ENCODE measurements at regions not wholly inside any gene's neighbourhood (a gene's known extent, or its start where the extent isn't known, plus 50 kb on each side); places are given as distances from the start of the nearest gene placed in this dataset.

DNA sequence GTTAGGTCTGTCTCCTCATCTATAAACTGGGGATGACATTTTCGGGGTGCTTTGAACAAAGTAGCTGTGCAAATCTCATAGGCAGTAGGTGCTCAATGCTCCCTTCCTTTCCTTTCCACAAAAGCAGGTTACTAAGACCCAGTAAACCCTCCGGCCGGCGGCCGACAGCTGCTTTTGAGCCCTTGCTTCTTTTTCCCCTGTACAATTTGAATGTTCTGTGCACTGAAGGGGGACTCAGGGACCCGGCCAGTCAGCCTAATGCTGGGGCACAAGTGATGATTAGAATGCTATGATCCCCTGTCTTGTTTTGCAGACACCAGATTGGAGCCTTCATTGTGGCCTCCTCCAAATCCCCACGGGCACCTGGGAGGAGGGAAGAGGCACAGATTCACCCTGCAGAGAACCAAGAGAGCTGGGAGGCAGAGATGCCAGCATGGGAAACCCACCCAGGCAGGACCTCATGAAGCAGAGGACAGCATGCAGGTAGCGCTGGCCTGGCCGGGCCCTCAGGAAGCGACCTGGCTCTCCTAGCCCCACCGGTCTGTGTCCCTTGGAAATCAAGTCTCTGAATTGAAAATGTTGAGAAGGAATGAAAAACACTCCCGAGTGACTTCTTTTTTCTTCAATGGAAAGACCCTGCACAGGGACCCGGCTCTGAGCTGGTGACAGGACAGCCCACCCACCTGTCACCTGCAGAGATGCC is 128.6 kb upstream of the HDAC4 start:
- DNase-seq (ENCODE audit: low spot score): no peak
- intact Hi-C loops (cut with micrococcal nuclease): no loop called here
- H3K4me3 Mint-ChIP-seq: no peak overlapping the region
- no peaks in the 10 kb centered on the region for H3K4me1 Mint-ChIP-seq (ENCODE audit: low read depth)
- peaks cover 2% of the 10 kb centered on the region for H3K27me3 Mint-ChIP-seq (ENCODE audit: insufficient read depth)
- no peaks in the 10 kb centered on the region for H3K36me3 Mint-ChIP-seq (ENCODE audit: low read depth)
- no peak overlapping the region for H3K27ac Mint-ChIP-seq
- H3K9me3 Mint-ChIP-seq: no peaks in the 10 kb centered on the region

- H3K4me3 Mint-ChIP-seq: no peak overlapping the region
Observed at GRCh38 chr2:239528883-239529282, 128.1 kb upstream of the HDAC4 start.

DNA sequence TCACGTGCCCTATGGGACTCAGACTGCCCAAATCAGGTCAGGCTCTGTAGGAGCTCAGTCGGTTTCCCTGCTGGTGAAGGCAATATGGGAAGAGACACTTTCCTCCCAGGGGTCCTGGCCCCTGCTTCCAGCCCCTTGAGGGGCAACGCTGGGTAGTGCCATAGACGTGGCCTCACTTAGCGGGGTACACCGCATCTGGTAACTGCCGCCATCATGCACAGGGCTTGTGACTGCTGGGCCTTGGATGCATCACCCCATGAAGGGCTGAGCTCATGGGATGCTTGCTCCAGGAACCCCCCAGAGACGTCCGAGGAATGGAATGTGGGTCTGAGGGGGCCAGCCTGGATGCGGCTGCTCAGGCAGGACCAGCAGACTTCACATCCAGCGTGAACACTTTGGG is 127.3 kb upstream of the HDAC4 start:
- DNase-seq (ENCODE audit: low spot score): no peak
- intact Hi-C loops (cut with micrococcal nuclease): no loop called here
- Mint-ChIP-seq H3K27ac (no peak overlapping the region), H3K4me1 (ENCODE audit: low read depth) (no peaks in the 10 kb centered on the region), H3K4me3 (no peak overlapping the region), H3K36me3 (ENCODE audit: low read depth) (no peaks in the 10 kb centered on the region), H3K27me3 (ENCODE audit: insufficient read depth) (peaks cover 3% of the 10 kb centered on the region), H3K9me3 (no peaks in the 10 kb centered on the region)

More at GRCh38 chr2:239528883-239529282, 128.1 kb upstream of the HDAC4 start:
- Mint-ChIP-seq H3K4me1 (ENCODE audit: low read depth) (no peaks in the 10 kb centered on the region), H3K27me3 (ENCODE audit: insufficient read depth) (peaks cover 3% of the 10 kb centered on the region), H3K9me3 (no peaks in the 10 kb centered on the region), H3K36me3 (ENCODE audit: low read depth) (no peaks in the 10 kb centered on the region), H3K27ac (no peak overlapping the region)
- intact Hi-C loops (cut with micrococcal nuclease): no loop called here
- DNase-seq (ENCODE audit: low spot score): no peak

DNA sequence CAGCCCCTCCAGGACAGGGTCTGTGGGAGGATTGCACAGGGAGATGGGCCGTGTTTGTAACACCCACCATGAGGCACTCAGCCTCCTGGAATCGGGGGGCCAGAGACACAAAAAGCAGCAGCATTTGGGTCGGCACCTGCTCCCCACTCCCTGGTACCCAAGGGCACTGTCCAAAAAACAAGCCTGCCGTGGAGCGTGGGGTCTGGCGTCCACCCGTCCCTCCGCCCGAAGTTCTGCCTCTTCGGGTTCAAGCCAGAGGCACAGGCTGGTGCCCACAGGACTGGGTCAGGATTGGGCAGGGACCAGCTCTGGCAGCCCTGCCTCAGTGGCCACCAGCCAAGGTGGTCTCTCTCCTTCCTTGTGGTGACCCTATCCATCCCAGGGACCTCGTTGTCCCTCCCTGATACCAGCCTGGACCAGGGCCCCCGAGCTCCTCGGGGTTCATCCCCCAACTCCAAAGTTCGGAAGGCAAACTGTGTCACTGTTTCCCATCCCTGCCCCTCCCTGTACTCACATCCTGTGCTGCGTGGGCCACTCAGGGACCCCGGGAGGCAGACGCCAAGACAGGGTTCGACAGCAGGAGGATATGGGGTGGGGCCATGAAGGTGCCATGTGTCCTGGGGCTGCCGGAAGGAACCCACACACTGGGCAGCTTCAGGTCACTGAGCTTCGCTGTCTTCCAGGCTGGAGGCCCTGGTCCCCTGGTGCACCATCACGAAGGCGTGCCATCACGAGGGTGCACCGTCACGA is 126.0 kb upstream of the HDAC4 start:
- H3K27me3 Mint-ChIP-seq (ENCODE audit: insufficient read depth): peaks cover 5% of the 10 kb centered on the region
- DNase-seq (ENCODE audit: low spot score): no peak
- H3K27ac Mint-ChIP-seq: no peak overlapping the region
- H3K9me3 Mint-ChIP-seq: no peaks in the 10 kb centered on the region
- no peaks in the 10 kb centered on the region for H3K36me3 Mint-ChIP-seq (ENCODE audit: low read depth)
- H3K4me1 Mint-ChIP-seq (ENCODE audit: low read depth): no peaks in the 10 kb centered on the region
- intact Hi-C loops (cut with micrococcal nuclease): no loop called here
- H3K4me3 Mint-ChIP-seq: no peak overlapping the region

GRCh38 chr2:239526038-239526437 is 125.2 kb upstream of the HDAC4 start:
- DNase-seq (ENCODE audit: low spot score): no peak
- Mint-ChIP-seq H3K36me3 (ENCODE audit: low read depth) (no peaks in the 10 kb centered on the region), H3K4me1 (ENCODE audit: low read depth) (no peaks in the 10 kb centered on the region), H3K27ac (no peak overlapping the region), H3K27me3 (ENCODE audit: insufficient read depth) (peaks cover 5% of the 10 kb centered on the region), H3K4me3 (no peak overlapping the region), H3K9me3 (no peaks in the 10 kb centered on the region)
- intact Hi-C loops (cut with micrococcal nuclease): no loop called here

DNA sequence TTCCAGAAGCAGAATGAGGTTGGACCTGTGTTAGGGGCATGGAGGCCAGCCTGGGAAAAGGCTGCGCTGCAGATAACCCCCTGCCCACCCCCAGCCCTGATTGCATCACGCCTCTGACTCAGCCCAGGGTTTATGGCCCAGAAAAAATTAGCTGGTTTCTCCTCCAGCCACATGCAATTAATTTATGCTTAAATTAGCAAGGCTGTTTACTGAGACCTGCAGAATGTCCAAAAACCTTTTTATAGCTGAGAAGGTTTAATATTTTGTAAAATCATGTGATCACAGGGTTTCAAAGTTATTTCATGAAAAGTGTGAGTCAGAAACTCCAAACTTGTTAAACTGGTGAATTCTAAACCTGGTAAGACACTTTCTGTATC is 123.1 kb upstream of the HDAC4 start:
- H3K4me3 Mint-ChIP-seq: no peak overlapping the region
- H3K27ac Mint-ChIP-seq: no peak overlapping the region
- intact Hi-C loops (cut with micrococcal nuclease): no loop called here
- DNase-seq (ENCODE audit: low spot score): no peak
- no peaks in the 10 kb centered on the region for H3K4me1 Mint-ChIP-seq (ENCODE audit: low read depth)
- H3K9me3 Mint-ChIP-seq: no peaks in the 10 kb centered on the region
- H3K27me3 Mint-ChIP-seq (ENCODE audit: insufficient read depth): peaks cover 11% of the 10 kb centered on the region
- H3K36me3 Mint-ChIP-seq (ENCODE audit: low read depth): no peaks in the 10 kb centered on the region

DNA sequence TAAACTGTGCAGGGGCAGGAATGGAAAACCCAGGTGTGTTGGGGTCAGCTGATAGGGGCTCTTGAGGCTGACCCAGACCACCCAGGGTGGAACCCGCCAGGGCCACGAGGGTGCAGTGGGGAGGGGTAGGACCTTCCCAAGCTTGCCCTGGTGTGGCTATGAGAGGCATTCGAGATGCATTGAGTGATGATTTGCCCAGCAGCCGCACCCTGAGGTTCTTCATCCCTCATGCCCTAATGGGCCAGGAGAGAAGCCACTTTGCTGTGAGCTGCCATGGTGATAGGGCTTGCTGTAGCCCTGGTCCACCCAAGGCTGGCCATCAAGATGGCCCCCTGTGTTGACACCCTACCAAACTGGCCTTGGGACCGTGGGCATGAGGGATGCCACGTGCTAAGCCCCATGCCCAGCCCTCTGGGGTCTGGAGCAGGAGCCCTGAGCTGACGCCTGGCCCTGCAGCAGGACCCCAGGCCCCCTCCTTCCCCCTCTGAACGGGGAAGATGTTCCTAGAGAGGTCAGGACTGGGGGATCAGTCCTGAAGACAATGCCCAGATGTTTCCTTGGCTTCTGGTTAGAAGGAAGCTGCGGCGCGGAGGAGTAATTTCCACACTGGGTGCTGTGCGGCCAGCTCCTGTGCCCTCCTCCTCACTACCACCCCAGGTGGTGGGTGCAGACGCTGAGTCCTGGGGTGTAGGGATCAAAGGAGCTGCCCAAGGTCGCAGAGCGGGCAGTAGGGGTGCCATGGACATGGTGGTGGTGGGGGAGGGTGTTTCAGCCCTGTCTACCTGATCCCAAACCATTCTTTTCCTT is 122.5 kb upstream of the HDAC4 start:
- no peak overlapping the region for H3K27ac Mint-ChIP-seq
- no peaks in the 10 kb centered on the region for H3K4me1 Mint-ChIP-seq (ENCODE audit: low read depth)
- intact Hi-C loops (cut with micrococcal nuclease): no loop called here
- no peak for DNase-seq (ENCODE audit: low spot score)
- peaks cover 11% of the 10 kb centered on the region for H3K27me3 Mint-ChIP-seq (ENCODE audit: insufficient read depth)
- H3K36me3 Mint-ChIP-seq (ENCODE audit: low read depth): no peaks in the 10 kb centered on the region
- H3K4me3 Mint-ChIP-seq: no peak overlapping the region
- H3K9me3 Mint-ChIP-seq: no peaks in the 10 kb centered on the region

DNA sequence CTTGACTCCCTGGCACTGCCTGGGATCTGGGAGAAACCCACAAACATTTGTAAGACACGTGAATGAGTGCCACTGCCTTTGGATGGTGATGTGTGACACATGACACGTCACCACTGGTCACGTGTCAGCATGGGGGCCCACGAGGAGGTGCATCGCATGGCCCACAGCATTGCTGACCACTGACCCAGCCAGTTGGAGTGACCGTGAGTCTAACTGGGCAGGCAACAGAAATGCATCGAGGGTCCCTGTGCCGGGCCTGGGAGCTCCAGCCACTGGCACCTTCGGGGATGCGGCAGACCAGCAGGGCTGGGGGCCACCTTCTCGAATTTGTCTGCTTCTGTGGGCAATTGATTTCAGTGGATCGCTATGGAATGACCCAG is 121.9 kb upstream of the HDAC4 start:
- H3K4me3 Mint-ChIP-seq: no peak overlapping the region
- no peak overlapping the region for H3K27ac Mint-ChIP-seq
- intact Hi-C loops (cut with micrococcal nuclease): no loop called here
- no peaks in the 10 kb centered on the region for H3K9me3 Mint-ChIP-seq
- no peaks in the 10 kb centered on the region for H3K36me3 Mint-ChIP-seq (ENCODE audit: low read depth)
- DNase-seq (ENCODE audit: low spot score): no peak
- H3K27me3 Mint-ChIP-seq (ENCODE audit: insufficient read depth): peaks cover 11% of the 10 kb centered on the region
- no peaks in the 10 kb centered on the region for H3K4me1 Mint-ChIP-seq (ENCODE audit: low read depth)

DNA sequence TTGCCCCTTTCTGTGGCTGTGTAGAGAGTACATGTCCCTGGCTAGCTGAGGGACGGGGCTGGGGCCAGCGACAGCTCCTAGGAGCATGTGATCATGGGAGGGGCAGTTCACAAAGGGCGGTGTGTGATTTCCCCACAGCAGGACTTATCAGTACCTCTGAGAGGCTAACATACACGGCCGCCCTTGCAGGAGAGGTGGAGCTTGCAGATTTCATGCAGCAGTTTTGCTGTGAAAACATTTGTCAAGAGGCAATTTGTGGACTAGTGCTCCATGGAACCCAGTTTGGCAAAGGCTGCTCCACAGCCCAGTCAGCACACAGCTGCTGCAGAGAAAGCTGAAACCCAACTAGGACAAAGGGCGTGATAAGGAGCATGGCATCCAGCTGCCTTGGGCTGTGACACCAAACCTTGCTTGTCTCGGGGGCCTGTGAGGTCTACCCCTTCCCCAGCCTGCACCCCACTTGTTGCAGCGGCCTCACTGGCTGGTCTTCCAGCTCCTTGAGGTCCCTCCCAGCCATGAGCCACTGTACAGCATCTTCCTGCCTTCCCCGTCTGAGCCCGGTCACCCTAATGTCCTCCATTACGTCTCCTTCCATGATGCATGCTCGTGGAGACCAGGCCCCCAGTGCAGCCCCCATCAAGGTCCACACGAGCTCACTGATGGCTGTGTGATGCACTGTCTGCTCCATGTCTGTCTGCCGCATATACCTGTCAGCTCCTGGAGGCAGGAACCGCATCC is 121.4 kb upstream of the HDAC4 start:
- Mint-ChIP-seq H3K9me3 (no peaks in the 10 kb centered on the region), H3K36me3 (ENCODE audit: low read depth) (no peaks in the 10 kb centered on the region), H3K4me3 (no peak overlapping the region), H3K4me1 (ENCODE audit: low read depth) (no peaks in the 10 kb centered on the region), H3K27ac (no peak overlapping the region), H3K27me3 (ENCODE audit: insufficient read depth) (peaks cover 11% of the 10 kb centered on the region)
- no peak for DNase-seq (ENCODE audit: low spot score)
- intact Hi-C loops (cut with micrococcal nuclease): no loop called here

DNA sequence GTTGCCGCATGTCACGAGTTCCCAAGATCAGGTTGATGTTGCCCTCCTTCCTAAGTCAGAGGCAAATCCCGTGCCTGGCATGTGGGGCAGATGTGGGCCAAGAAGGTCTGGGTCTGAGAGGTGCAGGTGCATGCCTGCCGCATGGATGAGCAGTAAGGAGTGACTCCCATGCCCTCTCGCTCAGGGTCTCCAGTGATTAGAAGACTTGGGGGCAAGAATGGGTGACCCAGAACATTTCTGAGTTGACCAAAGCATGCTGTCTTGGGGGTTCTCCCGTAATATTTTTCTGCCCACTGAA is 120.6 kb upstream of the HDAC4 start:
- Mint-ChIP-seq H3K4me1 (ENCODE audit: low read depth) (no peaks in the 10 kb centered on the region), H3K9me3 (no peaks in the 10 kb centered on the region), H3K4me3 (no peak overlapping the region), H3K27me3 (ENCODE audit: insufficient read depth) (peaks cover 11% of the 10 kb centered on the region), H3K27ac (no peak overlapping the region), H3K36me3 (ENCODE audit: low read depth) (no peaks in the 10 kb centered on the region)
- intact Hi-C loops (cut with micrococcal nuclease): no loop called here
- DNase-seq (ENCODE audit: low spot score): no peak

- intact Hi-C loops (cut with micrococcal nuclease): no loop called here
- H3K4me1 Mint-ChIP-seq (ENCODE audit: low read depth): no peaks in the 10 kb centered on the region
- no peak overlapping the region for H3K4me3 Mint-ChIP-seq
- peaks cover 11% of the 10 kb centered on the region for H3K27me3 Mint-ChIP-seq (ENCODE audit: insufficient read depth)
- H3K27ac Mint-ChIP-seq: no peak overlapping the region
- H3K9me3 Mint-ChIP-seq: no peaks in the 10 kb centered on the region
- H3K36me3 Mint-ChIP-seq (ENCODE audit: low read depth): no peaks in the 10 kb centered on the region
- no peak for DNase-seq (ENCODE audit: low spot score)
Observed at GRCh38 chr2:239520811-239521517, 120.1 kb upstream of the HDAC4 start.

- no peaks in the 10 kb centered on the region for H3K36me3 Mint-ChIP-seq (ENCODE audit: low read depth)
- H3K4me1 Mint-ChIP-seq (ENCODE audit: low read depth): no peaks in the 10 kb centered on the region
- DNase-seq (ENCODE audit: low spot score): no peak
- H3K27me3 Mint-ChIP-seq (ENCODE audit: insufficient read depth): peaks cover 11% of the 10 kb centered on the region
- H3K4me3 Mint-ChIP-seq: no peak overlapping the region
- no peaks in the 10 kb centered on the region for H3K9me3 Mint-ChIP-seq
- intact Hi-C loops (cut with micrococcal nuclease): no loop called here
- no peak overlapping the region for H3K27ac Mint-ChIP-seq
Observed at GRCh38 chr2:239519921-239520585, 119.2 kb upstream of the HDAC4 start.

Measured in activated T-helper 1 cell treated with anti-CD3 and anti-CD28 coated beads, Interleukin-12 subunit alpha, Interleukin-12 subunit beta, Interleukin-2, Interleukin-4 antibody, amounts not matched to agents 30 ng/mL and 10 ng/mL and 1 ng/mL, durations not matched to agents 14 hours and 24 hours and 36 hours (primary cell).